Neuronal stem cell (in vitro differentiated cells): ENCODE measurements at regions not wholly inside any gene's neighbourhood (a gene's known extent, or its start where the extent isn't known, plus 50 kb on each side); places are given as distances from the start of the nearest gene placed in this dataset.

Experiments used
- DNase-seq: peaks from one replicate; pipeline ENCODE4 v3.0.0-alpha.2; 2013; ENCODE audit warnings: low spot score
- H2AFZ ChIP-seq: one replicate; pipeline ENCODE4 v1.6.1; 2013; ENCODE audit warnings: mild to moderate bottlenecking, low read length, inconsistent platforms
- H2AK5ac ChIP-seq: 2 replicates; pipeline ENCODE4 v1.6.1; 2013; ENCODE audit warnings: low read depth, mild to moderate bottlenecking, inconsistent platforms, low read length, moderate library complexity, mixed read lengths
- H2BK120ac ChIP-seq: 2 replicates; pipeline ENCODE4 v1.6.1; 2013; ENCODE audit warnings: low read depth, mild to moderate bottlenecking, inconsistent platforms, low read length, moderate library complexity, mixed read lengths
- H2BK12ac ChIP-seq: one replicate; pipeline ENCODE4 v1.6.1; 2013; ENCODE audit warnings: low read length, inconsistent platforms
- H2BK15ac ChIP-seq: 2 replicates; pipeline ENCODE4 v1.6.1; 2013; ENCODE audit warnings: mild to moderate bottlenecking, low read length, inconsistent platforms, mixed read lengths
- H2BK5ac ChIP-seq: one replicate; pipeline ENCODE4 v1.6.1; 2013; ENCODE audit warnings: inconsistent platforms, mild to moderate bottlenecking, low read length, moderate library complexity
- H3K14ac ChIP-seq: one replicate; pipeline ENCODE4 v1.6.1; 2013; ENCODE audit warnings: low read length, inconsistent platforms
- H3K18ac ChIP-seq: 2 replicates; pipeline ENCODE4 v1.6.1; 2013; ENCODE audit warnings: low read length, inconsistent platforms
- H3K23ac ChIP-seq: 2 replicates; pipeline ENCODE4 v1.6.1; 2013; ENCODE audit warnings: low read depth, mild to moderate bottlenecking, mixed read lengths, low read length, inconsistent platforms; ENCODE audit not compliant: poor library complexity
- H3K27ac ChIP-seq: replicated peaks from 3 replicates; pipeline ENCODE4 v1.5.1; 2013; ENCODE audit warnings: low read length, inconsistent platforms
- H3K27me3 ChIP-seq, 3 experiments: 2 replicates each; pipeline ENCODE4 v1.6.1; 2013; ENCODE audit warnings: low read length in 3 of 3, mild to moderate bottlenecking in 2 of 3, inconsistent platforms in 1 of 3, low read depth in 1 of 3, mixed read lengths in 1 of 3, moderate library complexity in 1 of 3; ENCODE audit not compliant: control insufficient read depth in 3 of 3, insufficient read depth in 3 of 3
- H3K36me3 ChIP-seq, 2 donors: replicated peaks in 1 of 2; 2 replicates each; pipeline ENCODE4 v1.6.1; 2013; ENCODE audit warnings: low read length in 2 of 2; ENCODE audit not compliant: control insufficient read depth in 2 of 2, insufficient read depth in 2 of 2
- H3K4ac ChIP-seq: 2 replicates; pipeline ENCODE4 v1.6.1; 2013; ENCODE audit warnings: inconsistent platforms, mild to moderate bottlenecking, low read length, moderate library complexity
- H3K4me1 ChIP-seq, 2 donors: 1 replicate in 1 of 2; 2 replicates in 1 of 2; pipeline ENCODE4 v1.6.1; 2013; ENCODE audit warnings: low read length in 2 of 2, low read depth in 1 of 2; ENCODE audit not compliant: control insufficient read depth in 2 of 2, insufficient read depth in 1 of 2
- H3K4me2 ChIP-seq: one replicate; pipeline ENCODE4 v1.6.1; 2013; ENCODE audit warnings: mild to moderate bottlenecking, low read length, inconsistent platforms; ENCODE audit not compliant: insufficient read depth, poor library complexity, severe bottlenecking
- H3K4me3 ChIP-seq, 2 donors: 2 replicates each; pipeline ENCODE4 v1.5.1; 2013; ENCODE audit warnings: low read length in 2 of 2, mild to moderate bottlenecking in 2 of 2, inconsistent platforms in 1 of 2, moderate library complexity in 1 of 2
- H3K79me1 ChIP-seq: one replicate; pipeline ENCODE4 v1.6.1; 2013; ENCODE audit warnings: low read depth, mild to moderate bottlenecking, inconsistent platforms, low read length, moderate library complexity
- H3K9ac ChIP-seq: one replicate; pipeline ENCODE4 v1.6.1; 2013; ENCODE audit warnings: mild to moderate bottlenecking, low read depth, low read length, inconsistent platforms; ENCODE audit not compliant: poor library complexity
- H3K9me3 ChIP-seq, 2 donors: replicated peaks in 1 of 2; 2 replicates each; pipeline versions ENCODE3 to v1.6.1; 2013; ENCODE audit warnings: low read length in 2 of 2, mild to moderate bottlenecking in 2 of 2, inconsistent platforms in 1 of 2, low read depth in 1 of 2, mixed read lengths in 1 of 2, moderate library complexity in 1 of 2; ENCODE audit not compliant: control insufficient read depth in 2 of 2, insufficient read depth in 1 of 2
- H4K8ac ChIP-seq: one replicate; pipeline ENCODE4 v1.6.1; 2013; ENCODE audit warnings: low read depth, mild to moderate bottlenecking, inconsistent platforms, low read length, moderate library complexity
- H4K91ac ChIP-seq: one replicate; pipeline ENCODE4 v1.6.1; 2013; ENCODE audit warnings: low read length, low read depth, mild to moderate bottlenecking, inconsistent platforms; ENCODE audit not compliant: poor library complexity
- WGBS, 2 donors: extraction: QIAGEN DNeasy Blood & Tissue Kit; methylation state at CpG; one replicate each; pipeline ENCODE4 v1.1.7; 2013; ENCODE audit warnings: missing lambda C conversion rate in 2 of 2, mixed read lengths in 1 of 2; ENCODE audit not compliant: insufficient read length in 2 of 2, insufficient replicate concordance in 1 of 2; ENCODE audit errors: extremely low coverage in 2 of 2; 5-methylcytosine and 5-hydroxymethylcytosine counted together

DNA sequence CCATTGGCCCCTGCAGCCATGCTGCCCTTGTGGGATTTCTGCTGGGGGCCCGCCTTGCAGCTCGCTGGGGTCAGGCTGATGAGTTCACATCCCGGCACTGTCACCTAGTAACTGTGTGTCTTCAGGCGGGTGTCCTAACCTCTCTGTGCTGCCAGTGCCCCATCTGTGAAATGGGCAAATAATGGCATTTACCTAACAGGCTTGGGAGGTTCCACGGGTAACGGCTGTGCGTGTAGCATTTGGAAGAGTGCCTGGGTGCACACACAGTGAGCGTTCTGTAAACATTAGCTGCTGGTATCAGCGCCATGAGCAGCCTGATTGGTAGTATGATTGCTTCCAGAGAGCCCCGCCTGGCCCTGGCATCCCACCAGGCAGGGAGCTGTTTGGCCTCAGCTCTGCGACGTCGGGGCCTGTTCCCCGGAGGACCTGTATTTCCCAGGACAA lies 167.3 kb upstream of the GSE1 start:
- peaks cover 11 to 45% of the 10 kb centered on the region in 2 donors for H3K4me1 ChIP-seq
- no peak overlapping the region for H2AFZ ChIP-seq
- H3K27ac ChIP-seq: no peak overlapping the region
- H3K27me3 ChIP-seq: peaks cover 0 to 14% (median 10%) of the 10 kb centered on the region in 3 experiments
- no CpG with 5 or more reads among the region's 14 CpGs for WGBS, 2 donors
- H3K18ac ChIP-seq: peak overlapping the region; percentile 77
- no peaks in the 10 kb centered on the region for H3K79me1 ChIP-seq
- peak overlapping the region; percentile 44 for H2BK5ac ChIP-seq
- no peak overlapping the region for H3K14ac ChIP-seq
- peak overlapping the region; percentile 70 for H2BK15ac ChIP-seq
- H3K4me2 ChIP-seq: no peak overlapping the region
- H3K23ac ChIP-seq: no peak overlapping the region
- H3K9ac ChIP-seq: no peak overlapping the region
- peak overlapping the region; percentile 63 for H2AK5ac ChIP-seq
- H3K36me3 ChIP-seq: no peaks in the 10 kb centered on the region
- no peak overlapping the region for H3K4me3 ChIP-seq
- H4K91ac ChIP-seq: no peak overlapping the region
- H2BK120ac ChIP-seq: no peak overlapping the region
- DNase-seq: no peak
- no peak overlapping the region for H4K8ac ChIP-seq
- no peak overlapping the region for H2BK12ac ChIP-seq
- H3K4ac ChIP-seq: no peak overlapping the region
- H3K9me3 ChIP-seq: no peaks in the 10 kb centered on the region

DNA sequence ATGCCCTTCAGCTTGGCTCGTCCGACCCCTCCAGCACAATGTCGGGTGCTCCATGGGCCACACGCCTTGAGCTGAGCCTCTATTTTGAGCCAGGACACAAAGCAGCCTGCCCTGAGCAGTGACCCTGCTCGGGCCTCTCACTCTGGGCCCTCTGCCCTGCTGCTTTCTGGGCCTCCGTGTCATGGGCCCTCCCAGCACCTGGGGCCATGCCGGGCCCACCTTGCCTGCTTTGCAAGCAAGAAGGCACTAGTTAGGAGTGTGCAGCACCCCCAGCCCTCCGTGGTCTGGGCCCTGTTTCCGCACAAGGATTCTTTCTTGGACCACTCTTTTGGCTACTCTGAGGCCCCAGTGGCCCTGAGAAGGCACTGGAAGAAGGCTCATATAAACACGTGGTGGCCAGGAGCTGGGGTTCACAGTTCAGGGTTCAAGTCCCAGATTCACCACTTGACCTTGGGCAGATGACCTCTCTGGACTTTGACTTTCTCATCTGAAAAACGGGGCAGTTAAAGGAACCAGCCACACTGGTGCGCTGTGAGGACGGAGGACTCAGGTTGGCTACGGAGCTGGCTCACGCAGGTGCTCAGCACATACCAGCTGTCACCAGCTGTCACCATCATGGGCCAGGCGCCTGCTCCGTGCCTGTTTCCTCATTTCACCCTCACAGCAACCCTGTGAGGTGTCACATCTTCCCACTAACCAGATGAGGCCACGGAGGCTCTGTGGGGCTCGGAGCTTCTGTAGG lies 166.0 kb upstream of the GSE1 start:
- Histone ChIP-seq H3K4me2 (no peak overlapping the region), H2BK120ac (no peak overlapping the region), H3K23ac (no peak overlapping the region), H3K9me3 (no peaks in the 10 kb centered on the region), H3K4me1 (peaks cover 11 to 45% of the 10 kb centered on the region in 2 donors), H3K4me3 (no peak overlapping the region), H3K27ac (no peak overlapping the region), H2AK5ac (peak overlapping the region; percentile 24), H3K18ac (peak overlapping the region; percentile 61), H2BK5ac (peak overlapping the region; percentile 44), H3K27me3 (peaks cover 0 to 14% (median 10%) of the 10 kb centered on the region in 3 experiments), H4K91ac (no peak overlapping the region), H3K36me3 (no peaks in the 10 kb centered on the region), H3K79me1 (no peaks in the 10 kb centered on the region), H2BK12ac (no peak overlapping the region), H2BK15ac (no peak overlapping the region), H3K14ac (peak overlapping the region; percentile 51), H4K8ac (no peak overlapping the region), H3K4ac (no peak overlapping the region), H3K9ac (peak overlapping the region; percentile 57), H2AFZ (no peak overlapping the region)
- WGBS, 2 donors: no CpG with 5 or more reads among the region's 19 CpGs
- DNase-seq: no peak

DNA sequence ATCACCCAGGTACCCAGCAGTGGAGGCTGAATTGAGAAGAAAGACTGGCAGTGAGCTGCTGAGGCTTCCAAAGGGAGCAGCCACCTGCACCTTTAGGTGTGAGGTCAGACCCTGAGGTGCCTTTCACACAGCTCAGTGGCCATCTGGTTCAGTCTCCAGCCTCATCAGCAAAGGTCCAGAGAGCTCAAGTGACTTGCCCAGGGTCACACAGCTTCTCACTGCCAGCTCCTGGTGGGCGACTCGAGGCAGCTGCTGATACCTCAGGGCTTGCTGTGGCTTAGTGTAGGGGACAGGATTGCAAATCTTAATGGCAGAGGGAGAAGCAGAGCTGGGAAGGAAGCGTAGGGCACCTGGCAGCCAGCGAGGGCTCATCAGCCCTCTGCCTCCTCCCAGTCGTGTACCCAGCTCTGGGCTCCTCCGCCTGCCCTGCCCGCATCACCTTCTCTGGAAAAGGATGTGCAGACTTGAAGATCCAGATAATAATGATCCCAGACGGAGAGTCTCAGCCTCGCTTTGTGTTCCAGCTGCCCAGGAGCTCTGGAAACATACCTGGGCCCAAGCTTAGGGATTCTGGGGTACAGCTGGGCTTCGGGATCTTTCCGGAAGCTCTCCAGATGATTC lies 165.3 kb upstream of the GSE1 start:
- Histone ChIP-seq H3K23ac (no peak overlapping the region), H2BK120ac (no peak overlapping the region), H3K4me3 (no peak overlapping the region), H4K91ac (no peak overlapping the region), H2AK5ac (peak overlapping the region; percentile 1), H3K4me1 (peaks cover 11 to 45% of the 10 kb centered on the region in 2 donors), H3K14ac (peak overlapping the region; percentile 51), H3K4ac (no peak overlapping the region), H2AFZ (no peak overlapping the region), H3K36me3 (no peaks in the 10 kb centered on the region), H3K27ac (no peak overlapping the region), H2BK15ac (no peak overlapping the region), H3K9ac (peak overlapping the region; percentile 57), H3K79me1 (no peaks in the 10 kb centered on the region), H3K18ac (peak overlapping the region; percentile 46), H2BK5ac (no peak overlapping the region), H4K8ac (no peak overlapping the region), H3K27me3 (peaks cover 0 to 14% (median 10%) of the 10 kb centered on the region in 3 experiments), H2BK12ac (no peak overlapping the region), H3K4me2 (no peak overlapping the region), H3K9me3 (no peaks in the 10 kb centered on the region)
- no peak for DNase-seq
- no CpG with 5 or more reads among the region's 11 CpGs for WGBS, 2 donors

- Histone ChIP-seq H3K4me1 (peaks cover 11 to 45% of the 10 kb centered on the region in 2 donors), H3K9me3 (no peaks in the 10 kb centered on the region), H3K9ac (no peak overlapping the region), H3K18ac (peak overlapping the region; percentile 59), H3K4me3 (no peak overlapping the region), H2BK12ac (no peak overlapping the region), H3K36me3 (no peaks in the 10 kb centered on the region), H3K4me2 (no peak overlapping the region), H2BK120ac (no peak overlapping the region), H4K8ac (no peak overlapping the region), H2BK5ac (peak overlapping the region; percentile 20), H3K27ac (no peak overlapping the region), H3K79me1 (no peaks in the 10 kb centered on the region), H2AFZ (no peak overlapping the region), H2BK15ac (no peak overlapping the region), H4K91ac (no peak overlapping the region), H3K4ac (no peak overlapping the region), H2AK5ac (no peak overlapping the region), H3K27me3 (peaks cover 0 to 14% (median 10%) of the 10 kb centered on the region in 3 experiments), H3K23ac (no peak overlapping the region), H3K14ac (no peak overlapping the region)
- no peak for DNase-seq
- no CpG with 5 or more reads among the region's 30 CpGs for WGBS, 2 donors
Observed at GRCh38 chr16:85448557-85449190, 164.4 kb upstream of the GSE1 start.
